ENCODE measurements at regions not wholly inside any gene's neighbourhood (a gene's known extent, or its start where the extent isn't known, plus 50 kb on each side); places are given as distances from the start of the nearest gene placed in this dataset.

- no peak for TF ChIP-seq CTCF (IDR thresholded peaks at IDR 0.05; ENCODE audit: poor library complexity, severe bottlenecking)
- no peak for TF ChIP-seq REST (IDR thresholded peaks at IDR 0.05; ENCODE audit: borderline replicate concordance)
- no peak for TF ChIP-seq POLR2AphosphoS5 (IDR thresholded peaks at IDR 0.05)
- no peak for TF ChIP-seq SMC3 (conservative IDR thresholded peaks at IDR 0.05; ENCODE audit: poor library complexity)
- TF ChIP-seq RAD21 (conservative IDR thresholded peaks at IDR 0.05): no peak
These were observed 233.6 kb upstream of the TGFBR2 start for GRCh38 chr3:30372837-30373236.

All from neural cell (in vitro differentiated cells).